H1 (cell line): ENCODE measurements at regions not wholly inside any gene's neighbourhood (a gene's known extent, or its start where the extent isn't known, plus 50 kb on each side); places are given as distances from the start of the nearest gene placed in this dataset.

Experiments
- CEBPB ChIP-seq: IDR thresholded peaks from 2 replicates; pipeline ENCODE4 v1.6.1; 2012; ENCODE audit warnings: low read depth, low read length
- CHD1 ChIP-seq: IDR thresholded peaks from 2 replicates; pipeline ENCODE4 v1.6.1; 2012; ENCODE audit warnings: low read depth, low read length, improper control_type of control experiment
- CHD7 ChIP-seq: fragments of 300-600 bp; sonication (generic); IDR thresholded peaks from 2 replicates; pipeline ENCODE4 v1.7.1; 2012; ENCODE audit warnings: low read length, moderate library complexity, mild to moderate bottlenecking, inconsistent platforms; ENCODE audit not compliant: insufficient replicate concordance
- ZNF274 ChIP-seq: IDR thresholded peaks from 2 replicates; pipeline ENCODE4 v1.7.0; 2012; ENCODE audit warnings: low read length, borderline replicate concordance; ENCODE audit errors: extremely low read depth

- TF ChIP-seq CHD1 (no peak), ZNF274 (no peak), CHD7 (no peak), CEBPB (no peak)
These were observed 88.9 kb upstream of the PMAIP1 start (continued) for GRCh38 chr18:59810735-59811520.
